IMR-90 (cell line): ENCODE measurements at regions not wholly inside any gene's neighbourhood (a gene's known extent, or its start where the extent isn't known, plus 50 kb on each side); places are given as distances from the start of the nearest gene placed in this dataset.
A peak's percentile ranks its signal among the peaks of the same experiment; 100 is the strongest.

ENCODE experiments used
- ATAC-seq: fragments of 200-7000 bp; cut with Tn5 transposase; 2 replicates; pipeline ENCODE4 v1.9.1; 2020; ENCODE audit warnings: low read depth, mild to moderate bottlenecking, moderate library complexity
- BruUV-seq: library from RNA; stranded (reverse); fragments of 400-500 nt; replicated peaks from 2 replicates; lab custom pipeline; 2021; lab: Mats Ljungman, UMichigan
- CTCF ChIA-PET: fragments of 300-600 bp; formaldehyde crosslinking; extraction: SDS; loops from one replicate; lab custom pipeline; 2021; ENCODE audit warnings: antibody characterized with exemption; lab: Yijun Ruan, JAX
- POLR2A ChIA-PET: fragments of 300-600 bp; sonication (Branson Sonifier 250); formaldehyde crosslinking; loops from one replicate; lab custom pipeline; 2022; ENCODE audit warnings: antibody characterized with exemption; ENCODE audit not compliant: unreplicated experiment; lab: Charles Lee
- DNase-seq: peaks from one replicate; pipeline ENCODE4 v3.0.0; 2013
- H2AFZ ChIP-seq: replicated peaks from 2 replicates; pipeline ENCODE3; 2013; ENCODE audit warnings: low read length, mild to moderate bottlenecking; ENCODE audit not compliant: poor library complexity
- H2AK5ac ChIP-seq: 2 replicates; pipeline ENCODE4 v1.6.1; 2013; ENCODE audit warnings: low read depth, low read length, inconsistent platforms
- H2AK9ac ChIP-seq: replicated peaks from 2 replicates; pipeline ENCODE3; 2013; ENCODE audit warnings: mild to moderate bottlenecking, low read depth, low read length, moderate library complexity; ENCODE audit not compliant: poor library complexity
- H2BK120ac ChIP-seq: 2 replicates; pipeline ENCODE4 v1.6.1; 2013; ENCODE audit warnings: low read depth, low read length, inconsistent platforms
- H2BK15ac ChIP-seq: 3 replicates; pipeline ENCODE4 v1.6.1; 2013; ENCODE audit warnings: low read depth, low read length, inconsistent platforms
- H2BK20ac ChIP-seq: 2 replicates; pipeline ENCODE4 v1.6.1; 2013; ENCODE audit warnings: low read depth, mild to moderate bottlenecking, inconsistent platforms, low read length, moderate library complexity
- H2BK5ac ChIP-seq: 2 replicates; pipeline ENCODE4 v1.6.1; 2013; ENCODE audit warnings: mild to moderate bottlenecking, low read depth, low read length, inconsistent platforms; ENCODE audit not compliant: poor library complexity, severe bottlenecking
- H3K14ac ChIP-seq: replicated peaks from 2 replicates; pipeline ENCODE4 v1.6.1; 2013; ENCODE audit warnings: low read depth, low read length, inconsistent platforms
- H3K18ac ChIP-seq: 2 replicates; pipeline ENCODE4 v1.6.1; 2013; ENCODE audit warnings: low read depth, low read length, control low read depth
- H3K23ac ChIP-seq: 2 replicates; pipeline ENCODE4 v1.6.1; 2013; ENCODE audit warnings: low read depth, low read length, inconsistent platforms
- H3K27ac ChIP-seq: 2 replicates; pipeline ENCODE4 v1.5.1; 2013; ENCODE audit warnings: mild to moderate bottlenecking, control low read depth, low read length; ENCODE audit not compliant: insufficient read depth
- H3K27me3 ChIP-seq: 2 replicates; pipeline ENCODE4 v1.6.1; 2013; ENCODE audit warnings: low read length; ENCODE audit not compliant: control insufficient read depth, insufficient read depth
- H3K36me3 ChIP-seq: 2 replicates; pipeline ENCODE4 v1.6.1; 2013; ENCODE audit warnings: low read length, mixed read lengths; ENCODE audit not compliant: control insufficient read depth, insufficient read depth
- H3K4ac ChIP-seq: 2 replicates; pipeline ENCODE4 v1.6.1; 2013; ENCODE audit warnings: low read depth, low read length, inconsistent platforms
- H3K4me1 ChIP-seq: 2 replicates; pipeline ENCODE4 v1.6.1; 2013; ENCODE audit warnings: low read length, mixed read lengths; ENCODE audit not compliant: control insufficient read depth, insufficient read depth
- H3K4me2 ChIP-seq: 2 replicates; pipeline ENCODE4 v1.6.1; 2013; ENCODE audit warnings: low read depth, mild to moderate bottlenecking, control low read depth, low read length, moderate library complexity
- H3K4me3 ChIP-seq: 2 replicates; pipeline ENCODE4 v1.5.1; 2013; ENCODE audit warnings: low read depth, mild to moderate bottlenecking, control low read depth, low read length, moderate library complexity; ENCODE audit not compliant: insufficient read depth
- H3K56ac ChIP-seq: 2 replicates; pipeline ENCODE4 v1.6.1; 2013; ENCODE audit warnings: low read length, inconsistent platforms; ENCODE audit not compliant: insufficient read depth; ENCODE audit errors: extremely low read depth
- H3K79me1 ChIP-seq, 2 experiments: 2 replicates each; pipeline ENCODE4 v1.6.1; 2013; ENCODE audit warnings: low read length in 2 of 2, inconsistent platforms in 1 of 2, low read depth in 1 of 2
- H3K9ac ChIP-seq: 2 replicates; pipeline ENCODE4 v1.6.1; 2013; ENCODE audit warnings: low read depth, low read length, control low read depth
- H3K9me1 ChIP-seq: 2 replicates; pipeline ENCODE4 v1.6.1; 2013; ENCODE audit warnings: low read length, inconsistent platforms; ENCODE audit not compliant: insufficient read depth
- H3K9me3 ChIP-seq: 2 replicates; pipeline ENCODE4 v1.6.1; 2013; ENCODE audit warnings: low read length; ENCODE audit not compliant: control insufficient read depth, insufficient read depth
- H4K20me1 ChIP-seq: 2 replicates; pipeline ENCODE4 v1.6.1; 2013; ENCODE audit warnings: low read length, inconsistent platforms; ENCODE audit not compliant: insufficient read depth
- H4K5ac ChIP-seq: 2 replicates; pipeline ENCODE4 v1.6.1; 2013; ENCODE audit warnings: mild to moderate bottlenecking, low read depth, low read length, control low read depth
- H4K8ac ChIP-seq, 2 experiments: 2 replicates each; pipeline ENCODE4 v1.6.1; 2013; ENCODE audit warnings: low read depth in 2 of 2, low read length in 2 of 2, control low read depth in 1 of 2, inconsistent platforms in 1 of 2
- H4K91ac ChIP-seq: 2 replicates; pipeline ENCODE4 v1.6.1; 2013; ENCODE audit warnings: low read depth, low read length, inconsistent platforms; ENCODE audit not compliant: insufficient read depth
- BHLHE40 ChIP-seq: fragments of 150-350 bp; IDR thresholded peaks from 2 replicates; pipeline ENCODE4 v1.6.1; 2016; ENCODE audit warnings: mild to moderate bottlenecking, low read depth, low read length
- CHD1 ChIP-seq: IDR thresholded peaks from 2 replicates; pipeline ENCODE4 v1.6.1; 2012; ENCODE audit warnings: low read depth, low read length, improper control_type of control experiment
- FOS ChIP-seq: fragments of 150-350 bp; IDR thresholded peaks from 2 replicates; pipeline ENCODE4 v1.6.1; 2016; ENCODE audit warnings: low read depth, low read length
- MAFK ChIP-seq: IDR thresholded peaks from 2 replicates; pipeline ENCODE4 v1.6.1; 2012; ENCODE audit warnings: low read depth, low read length, improper control_type of control experiment
- WGBS, 2 experiments: methylation state at CpG; one replicate each; pipeline versions ENCODE4 v1.1.5 to v1.1.7; 2013; ENCODE audit warnings: missing lambda C conversion rate in 2 of 2; ENCODE audit not compliant: insufficient read length in 1 of 2; ENCODE audit errors: extremely low coverage in 2 of 2; 5-methylcytosine and 5-hydroxymethylcytosine counted together
- dilution Hi-C: fragments of 300-500 bp; cut with HindIII; formaldehyde crosslinking; loops from one replicate; pipeline ENCODE4 v1.14.3; 2018; ENCODE audit warnings: low sequenced_read_pairs; ENCODE audit not compliant: unreplicated experiment
- in situ Hi-C: fragments of 300-500 bp; cut with MboI; formaldehyde crosslinking; loops from 3 replicates; pipeline ENCODE4 v1.14.3; 2019; ENCODE audit warnings: low sequenced_read_pairs, inconsistent platforms, mixed read lengths
- intact Hi-C: fragments of 100-400 bp; cut with micrococcal nuclease; formaldehyde crosslinking; loops from 2 replicates; pipeline ENCODE4 v1.10.0; 2022

DNA sequence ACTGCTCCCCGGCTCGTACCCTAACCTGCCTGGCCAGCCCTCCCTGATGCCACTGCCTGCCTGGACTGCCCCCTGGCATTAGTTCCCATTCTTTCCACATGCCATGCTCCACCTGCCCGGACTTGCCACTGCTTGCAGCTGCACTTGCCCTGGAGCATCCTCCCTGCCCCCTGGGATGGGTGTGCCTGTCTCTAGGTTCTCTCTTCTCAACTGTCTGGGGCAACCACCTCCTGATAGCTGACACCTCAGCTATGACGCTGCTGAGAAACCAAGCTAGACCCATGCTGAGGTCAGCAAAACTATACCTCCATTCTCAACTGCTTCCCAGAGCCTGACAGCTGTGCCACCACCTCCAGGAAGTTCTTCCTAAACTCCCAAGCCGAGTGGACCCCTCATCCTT, 72.1 kb downstream of the PERP start:
- H4K8ac ChIP-seq, result no peak overlapping the region
- H3K9ac ChIP-seq, result no peak overlapping the region
- intact Hi-C loops, result no loop called here
- H3K56ac ChIP-seq, result no peak overlapping the region
- in situ Hi-C loops, result no loop called here
- no peaks in the 10 kb centered on the region for H3K79me1 ChIP-seq
- no peak overlapping the region for H2BK5ac ChIP-seq
- no peak overlapping the region for H2AFZ ChIP-seq
- DNase-seq (no peak), ATAC-seq (no peak)
- H3K18ac ChIP-seq, result no peak overlapping the region
- H3K9me3 ChIP-seq, result no peaks in the 10 kb centered on the region
- no peak overlapping the region for H3K14ac ChIP-seq
- no peaks in the 10 kb centered on the region for H3K36me3 ChIP-seq
- H4K91ac ChIP-seq, result no peak overlapping the region
- H2BK120ac ChIP-seq, result no peak overlapping the region
- no peak overlapping the region for H3K4ac ChIP-seq
- H3K27me3 ChIP-seq, result peaks cover 10% of the 10 kb centered on the region
- H3K4me2 ChIP-seq, result no peak overlapping the region
- H3K9me1 ChIP-seq, result no peaks in the 10 kb centered on the region; the same call in 1 of the 2 replicates
- no peak overlapping the region for H3K27ac ChIP-seq
- H2AK5ac ChIP-seq, result no peak overlapping the region
- TF ChIP-seq FOS (no peak), BHLHE40 (no peak), MAFK (peak; percentile 75), CHD1 (no peak)
- no peaks in the 10 kb centered on the region for H3K4me1 ChIP-seq
- WGBS, 2 experiments, result no CpG with 5 or more reads among the region's 5 CpGs
- H2BK15ac ChIP-seq, result no peak overlapping the region
- H4K20me1 ChIP-seq, result no peaks in the 10 kb centered on the region
- CTCF ChIA-PET, result no interaction called here
- no peak overlapping the region for H2BK20ac ChIP-seq
- H2AK9ac ChIP-seq, result no peak overlapping the region
- dilution Hi-C loops, result no loop called here
- no peak overlapping the region for H3K23ac ChIP-seq
- BruUV-seq, result no TSS peak
- no peak overlapping the region for H3K4me3 ChIP-seq
- H4K5ac ChIP-seq, result no peak overlapping the region
- POLR2A ChIA-PET, result no interaction called here
